GM12878 (cell line): ENCODE measurements at regions not wholly inside any gene's neighbourhood (a gene's known extent, or its start where the extent isn't known, plus 50 kb on each side); places are given as distances from the start of the nearest gene placed in this dataset.

Experiments
- ATAC-seq: fragments of 200-7000 bp; cut with Tn5 transposase; 3 replicates; pipeline ENCODE4 v1.9.1; 2020; ENCODE audit warnings: mild to moderate bottlenecking, moderate library complexity
- BruUV-seq: library from RNA; stranded (reverse); fragments of 400-500 nt; replicated peaks from 2 replicates; lab custom pipeline; 2021; lab: Mats Ljungman, UMichigan
- CTCF ChIA-PET: fragments of 300-600 bp; sonication (Branson Sonifier 250); formaldehyde crosslinking; extraction: SDS; loops from one replicate; lab custom pipeline; 2021; ENCODE audit warnings: inconsistent platforms; lab: Yijun Ruan, JAX
- POLR2A ChIA-PET: fragments of 350-600 bp; formaldehyde crosslinking; extraction: SDS; loops from one replicate; lab custom pipeline; 2021; ENCODE audit warnings: inconsistent platforms; lab: Charles Lee
- RAD21 ChIA-PET: fragments of 300-600 bp; sonication (Branson Sonifier 250); formaldehyde crosslinking; loops from one replicate; lab custom pipeline; 2023; ENCODE audit warnings: antibody characterized with exemption; ENCODE audit not compliant: unreplicated experiment; lab: Charles Lee
- SMC1A ChIA-PET: fragments of 300-600 bp; sonication (Branson Sonifier 250); formaldehyde crosslinking; loops from one replicate; lab custom pipeline; 2023; ENCODE audit not compliant: unreplicated experiment, uncharacterized antibody; lab: Charles Lee
- DNase-seq: peaks from one replicate; pipeline ENCODE4 v3.0.0-alpha.2; 2011; ENCODE audit warnings: low read depth, low spot score
- FAIRE-seq: peaks from 3 replicates; lab custom pipeline; 2011; peaks lifted over from hg19 to GRCh38; lab: Jason Lieb, UNC
- H2AFZ ChIP-seq: 2 replicates; pipeline ENCODE4 v1.6.0; 2011; ENCODE audit warnings: low read depth, low read length, control low read depth; ENCODE audit not compliant: control insufficient read depth
- H3K27ac ChIP-seq: 2 replicates; pipeline ENCODE4 v1.5.1; 2011; ENCODE audit warnings: control low read depth; ENCODE audit not compliant: control insufficient read depth, insufficient read depth
- H3K27me3 ChIP-seq, 2 experiments: replicated peaks in 1 of 2; 2 replicates each; pipeline versions ENCODE4 v1.6.0 to v1.6.1; 2011; ENCODE audit warnings: low read length in 1 of 2; ENCODE audit not compliant: control insufficient read depth in 2 of 2, insufficient read depth in 2 of 2
- H3K36me3 ChIP-seq, 2 experiments: 2 replicates each; pipeline ENCODE4 v1.5.1; 2011; ENCODE audit warnings: low read length in 1 of 2; ENCODE audit not compliant: control insufficient read depth in 2 of 2, insufficient read depth in 2 of 2
- H3K4me1 ChIP-seq: 2 replicates; pipeline ENCODE4 v1.6.1; 2011; ENCODE audit warnings: mild to moderate bottlenecking, low read length, moderate library complexity, mixed read lengths; ENCODE audit not compliant: control insufficient read depth, insufficient read depth
- H3K4me2 ChIP-seq: 2 replicates; pipeline ENCODE4 v1.6.0; 2011; ENCODE audit warnings: control low read depth; ENCODE audit not compliant: control insufficient read depth, insufficient read depth
- H3K4me3 ChIP-seq: fragments of 200-600 bp; sonication (generic); 2 replicates; pipeline ENCODE4 v1.5.1; 2016
- H3K79me2 ChIP-seq: 2 replicates; pipeline ENCODE4 v1.6.0; 2011; ENCODE audit warnings: low read length; ENCODE audit not compliant: control insufficient read depth, insufficient read depth
- H3K9ac ChIP-seq: 2 replicates; pipeline ENCODE4 v1.8.0; 2011; ENCODE audit warnings: low read length, control low read depth, mixed read lengths; ENCODE audit not compliant: control insufficient read depth, insufficient read depth
- H3K9me3 ChIP-seq: replicated peaks from 3 replicates; pipeline ENCODE4 v1.5.1; 2011; ENCODE audit warnings: mild to moderate bottlenecking, low read length; ENCODE audit not compliant: control insufficient read depth, insufficient read depth
- H4K20me1 ChIP-seq: 2 replicates; pipeline ENCODE4 v1.6.0; 2011; ENCODE audit not compliant: control insufficient read depth, insufficient read depth
- ATF7 ChIP-seq: fragments of 450-650 bp; IDR thresholded peaks from 2 replicates; pipeline ENCODE4 v1.6.1; 2016; ENCODE audit warnings: low read depth, mild to moderate bottlenecking
- BACH1 ChIP-seq: fragments of 450-650 bp; IDR thresholded peaks from 2 replicates; pipeline ENCODE4 v1.6.1; 2017; ENCODE audit warnings: mild to moderate bottlenecking, borderline replicate concordance
- CUX1 ChIP-seq: IDR thresholded peaks from 2 replicates; pipeline ENCODE4 v1.6.1; 2012; ENCODE audit warnings: improper control_type of control experiment, low read depth, low read length; ENCODE audit not compliant: insufficient replicate concordance
- JUNB ChIP-seq: IDR thresholded peaks from 2 replicates; pipeline ENCODE4 v1.6.1; 2016; ENCODE audit warnings: antibody characterized with exemption, mild to moderate bottlenecking
- MEF2A ChIP-seq: IDR thresholded peaks from 2 replicates; pipeline ENCODE4 v1.6.1; 2011; ENCODE audit warnings: low read depth, mild to moderate bottlenecking, low read length, moderate library complexity; ENCODE audit not compliant: insufficient read depth
- NBN ChIP-seq: fragments of 450-650 bp; IDR thresholded peaks from 2 replicates; pipeline ENCODE4 v1.6.1; 2016
- PAX5 ChIP-seq: IDR thresholded peaks from 2 replicates; pipeline ENCODE4 v1.6.1; 2011; ENCODE audit warnings: low read depth, low read length, borderline replicate concordance
- POU2F2 ChIP-seq: IDR thresholded peaks from 3 replicates; pipeline ENCODE4 v1.6.1; 2011; ENCODE audit warnings: low read depth, mild to moderate bottlenecking, low read length, borderline replicate concordance
- RB1 ChIP-seq: fragments of 450-650 bp; formaldehyde crosslinking; IDR thresholded peaks from 2 replicates; pipeline ENCODE4 v1.6.1; 2017; ENCODE audit warnings: mild to moderate bottlenecking, borderline replicate concordance
- SRF ChIP-seq, 2 experiments: IDR thresholded peaks; 2 replicates each; pipeline ENCODE4 v1.6.1; 2011; ENCODE audit warnings: low read depth in 2 of 2, low read length in 2 of 2, mild to moderate bottlenecking in 1 of 2, moderate library complexity in 1 of 2
- STAT1 ChIP-seq: fragments of 450-650 bp; conservative IDR thresholded peaks from 2 replicates; pipeline ENCODE4 v1.6.1; 2014; ENCODE audit warnings: antibody characterized with exemption, mild to moderate bottlenecking
- ZNF274 ChIP-seq: IDR thresholded peaks from one replicate; pipeline ENCODE4 v1.8.0; 2011; ENCODE audit not compliant: insufficient read length, insufficient read depth
- WGBS: methylation state at CpG from one replicate; pipeline ENCODE4 v1.1.6; 2016; ENCODE audit warnings: low lambda C conversion rate; ENCODE audit not compliant: insufficient replicate concordance, insufficient coverage; ENCODE audit errors: missing lambda C conversion rate; 5-methylcytosine and 5-hydroxymethylcytosine counted together
- in situ Hi-C: fragments of 300-500 bp; cut with MboI; formaldehyde crosslinking; loops from 9 replicates; pipeline ENCODE4 v1.14.3; 2018; ENCODE audit warnings: mixed read lengths
- intact Hi-C: fragments of 100-400 bp; cut with micrococcal nuclease; formaldehyde crosslinking; loops from one replicate; pipeline ENCODE4 v1.14.2; 2022; ENCODE audit not compliant: unreplicated experiment
- TF ChIP-seq, protein P1 (sequence below): IDR thresholded peaks from 2 replicates; pipeline ENCODE4 v1.6.1; 2011; ENCODE audit warnings: borderline replicate concordance, low read depth, mild to moderate bottlenecking, moderate library complexity, mixed read lengths, low read length; ENCODE audit not compliant: insufficient read depth; ENCODE audit errors: extremely low read length

DNA sequence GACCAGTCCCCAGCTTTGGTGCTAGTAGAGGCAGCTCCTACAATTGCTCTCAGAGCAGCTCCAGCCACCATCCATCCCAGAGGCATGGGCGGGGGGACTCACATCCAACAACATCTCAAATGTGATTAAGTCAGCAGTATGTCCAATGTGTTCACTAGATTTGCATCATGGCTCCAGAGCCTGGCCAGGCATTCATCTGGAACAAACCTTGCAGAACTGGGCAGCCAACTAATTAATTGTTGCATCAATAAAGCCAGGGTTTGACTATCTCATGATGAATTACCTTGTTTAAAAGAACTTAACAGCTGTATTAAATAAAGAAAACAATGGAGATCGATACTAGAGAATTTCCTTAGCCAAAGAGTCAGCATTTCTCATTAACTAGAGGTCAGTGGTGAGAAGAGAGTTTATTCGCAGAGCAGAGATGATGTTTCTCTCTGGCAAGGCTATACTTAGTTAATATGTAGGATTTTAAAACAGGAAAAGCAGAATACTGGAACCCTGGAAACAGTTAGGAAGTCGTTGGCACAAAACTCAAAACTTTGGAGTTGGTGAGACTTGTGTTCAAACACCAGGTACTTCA is 494.4 kb downstream of the GRIN2A start:
- BruUV-seq = no TSS peak
- TF ChIP-seq MEF2A (no peak), PAX5 (no peak), NBN (no peak), POU2F2 (no peak), RB1 (no peak)
- Histone ChIP-seq H3K4me2 (no peak overlapping the region), H3K9me3 (no peaks in the 10 kb centered on the region; the same call in 2 of the 3 replicates), H3K27ac (no peak overlapping the region), H3K27me3 (no peaks in the 10 kb centered on the region), H3K4me1 (no peaks in the 10 kb centered on the region), H3K4me3 (no peak overlapping the region), H3K36me3 (no peaks in the 10 kb centered on the region), H3K79me2 (no peaks in the 10 kb centered on the region), H4K20me1 (no peaks in the 10 kb centered on the region), H2AFZ (no peak overlapping the region), H3K9ac (no peak overlapping the region)
- POLR2A ChIA-PET = no interaction called here
- FAIRE-seq (no peak), ATAC-seq (no peak), DNase-seq (no peak)
- CTCF ChIA-PET = no interaction called here
- 0% methylated on average over 4 of the region's 4 CpGs for WGBS
- RAD21 ChIA-PET = no interaction called here
- in situ Hi-C loops (no loop called here), intact Hi-C loops (no loop called here)
- SMC1A ChIA-PET = no interaction called here

DNA sequence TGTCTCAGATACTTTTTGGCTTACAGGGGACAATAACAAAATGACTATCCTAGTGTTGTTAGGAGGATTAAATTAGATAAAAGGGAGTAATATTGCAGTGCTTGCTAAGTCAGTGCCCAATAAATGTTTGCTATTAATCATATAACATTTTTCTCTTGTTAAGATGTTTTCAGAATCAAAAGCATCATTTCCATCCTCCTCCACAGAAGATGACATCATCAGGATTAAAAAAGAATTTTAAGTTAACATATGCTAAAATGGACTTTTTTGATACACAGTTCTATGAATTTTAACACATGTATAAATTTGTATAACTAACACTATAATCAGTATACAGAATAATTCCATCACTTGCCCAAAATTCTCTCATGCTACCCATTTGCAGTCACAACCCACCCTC is 492.6 kb downstream of the GRIN2A start:
- intact Hi-C loops (no loop called here), in situ Hi-C loops (no loop called here)
- H3K27ac ChIP-seq = no peak overlapping the region
- H3K9me3 ChIP-seq = no peaks in the 10 kb centered on the region
- no peaks in the 10 kb centered on the region for H3K79me2 ChIP-seq
- no peak overlapping the region for H2AFZ ChIP-seq
- no peak for FAIRE-seq
- ChIA-PET CTCF (no interaction called here), SMC1A (interaction anchor here (0.8 to 1.8 kb wide), 2 partner anchors 10 to 133 kb away, joined by 3 to 4 read pairs; no protein-coding TSS in a partner anchor), POLR2A (no interaction called here), RAD21 (interaction anchor here (0.7 kb wide), 1 partner anchor 40 kb away, joined by 3 read pairs; no protein-coding TSS in a partner anchor)
- no peaks in the 10 kb centered on the region for H3K27me3 ChIP-seq
- no peaks in the 10 kb centered on the region for H3K36me3 ChIP-seq
- no TSS peak for BruUV-seq
- no peaks in the 10 kb centered on the region for H4K20me1 ChIP-seq
- DNase-seq = no peak
- no peak overlapping the region for H3K4me3 ChIP-seq
- ATAC-seq = no peak
- no peak overlapping the region for H3K9ac ChIP-seq
- no peaks in the 10 kb centered on the region for H3K4me1 ChIP-seq
- no peak overlapping the region for H3K4me2 ChIP-seq
- TF ChIP-seq CUX1 (no peak), ATF7 (no peak), SRF (IDR thresholded peaks at IDR 0.05; ENCODE audit: low read depth in 2 of 2, low read length in 2 of 2) (no peak), STAT1 (no peak), NBN (no peak), BACH1 (no peak), JUNB (no peak), ZNF274 (no peak)
- TF ChIP-seq, protein P1, sequence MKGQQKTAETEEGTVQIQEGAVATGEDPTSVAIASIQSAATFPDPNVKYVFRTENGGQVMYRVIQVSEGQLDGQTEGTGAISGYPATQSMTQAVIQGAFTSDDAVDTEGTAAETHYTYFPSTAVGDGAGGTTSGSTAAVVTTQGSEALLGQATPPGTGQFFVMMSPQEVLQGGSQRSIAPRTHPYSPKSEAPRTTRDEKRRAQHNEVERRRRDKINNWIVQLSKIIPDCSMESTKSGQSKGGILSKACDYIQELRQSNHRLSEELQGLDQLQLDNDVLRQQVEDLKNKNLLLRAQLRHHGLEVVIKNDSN = no peak
